ENCODE measurements at regions not wholly inside any gene's neighbourhood (a gene's known extent, or its start where the extent isn't known, plus 50 kb on each side); places are given as distances from the start of the nearest gene placed in this dataset.

GRCh38 chr3:30372837-30373236 lies 233.6 kb upstream of the TGFBR2 start:
- no peak for DNase-seq

DNA sequence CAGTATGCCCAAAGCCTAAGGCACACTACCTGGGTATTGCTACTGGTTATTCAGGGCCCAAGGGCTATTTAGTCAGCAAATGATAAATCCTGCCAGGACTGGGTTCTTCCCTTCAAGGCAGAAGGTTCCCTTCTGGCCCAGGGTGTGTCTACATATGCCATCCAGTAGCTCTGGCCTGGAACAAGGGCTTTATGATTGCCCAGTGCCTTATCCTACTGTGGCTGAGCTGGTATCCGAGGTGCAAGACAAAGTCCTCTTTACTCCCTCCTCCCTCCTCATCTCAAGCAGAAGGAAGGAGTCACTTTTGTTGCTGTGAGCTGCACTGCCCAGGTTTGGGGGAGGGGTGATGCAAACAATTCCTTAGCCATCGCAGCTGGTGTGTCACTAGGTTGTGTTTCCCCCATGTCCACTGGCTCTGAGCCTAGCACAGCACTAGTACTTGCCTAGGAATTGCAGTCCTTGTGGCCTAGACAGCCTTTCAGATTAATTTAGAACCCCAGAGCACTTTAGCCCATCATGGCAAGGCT lies 221.8 kb upstream of the TGFBR2 start:
- no peak for DNase-seq

DNA sequence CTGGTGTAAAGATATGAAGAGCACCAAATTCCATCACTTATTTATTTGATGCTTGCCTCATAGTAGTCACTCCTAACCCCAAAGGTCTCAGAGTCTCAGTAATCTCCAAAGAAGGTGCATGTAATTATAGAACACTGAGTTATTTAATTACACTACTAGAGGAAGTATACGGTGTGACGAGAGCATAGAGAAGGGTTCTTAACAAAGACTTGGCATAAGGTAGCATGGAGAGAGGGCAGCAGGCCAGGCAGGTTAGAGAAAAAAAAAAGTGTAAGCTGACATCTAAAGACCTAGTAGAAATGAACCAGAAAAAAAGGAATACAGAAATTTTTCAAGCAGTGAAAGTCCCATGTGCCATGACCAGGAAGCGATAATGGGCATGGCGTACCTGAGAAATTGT lies 213.3 kb upstream of the TGFBR2 start:
- no peak for DNase-seq

- DNase-seq, result peak in 1 of 2 experiments; percentile 47
Observed at GRCh38 chr3:30397030-30397429, 209.4 kb upstream of the TGFBR2 start.

- DNase-seq, result no peak
Observed at GRCh38 chr3:30399394-30400181, 206.8 kb upstream of the TGFBR2 start.

- no peak for DNase-seq
Observed at GRCh38 chr3:30400926-30401325, 205.5 kb upstream of the TGFBR2 start.

DNA sequence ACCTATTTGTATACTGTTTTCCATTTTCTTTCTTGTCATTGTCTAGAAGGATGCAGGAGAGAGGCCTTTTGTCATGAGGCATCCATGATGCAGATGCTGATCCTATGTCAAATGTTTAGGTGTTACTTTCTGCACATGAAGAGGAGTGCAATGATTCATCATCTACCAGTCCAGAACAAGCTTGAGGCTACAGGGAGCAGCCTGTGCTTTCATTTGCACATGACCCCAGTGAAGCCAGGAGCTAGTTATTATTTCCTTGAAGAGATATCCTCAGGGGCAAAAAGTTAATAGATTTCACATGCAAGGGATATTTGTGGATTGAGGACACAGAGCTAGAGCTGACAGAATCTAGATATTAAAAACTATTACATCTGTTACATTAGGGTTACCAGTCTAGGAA lies 204.4 kb upstream of the TGFBR2 start:
- no peak for DNase-seq

- no peak for DNase-seq
Observed at GRCh38 chr3:30407651-30408050, 198.8 kb upstream of the TGFBR2 start.

DNA sequence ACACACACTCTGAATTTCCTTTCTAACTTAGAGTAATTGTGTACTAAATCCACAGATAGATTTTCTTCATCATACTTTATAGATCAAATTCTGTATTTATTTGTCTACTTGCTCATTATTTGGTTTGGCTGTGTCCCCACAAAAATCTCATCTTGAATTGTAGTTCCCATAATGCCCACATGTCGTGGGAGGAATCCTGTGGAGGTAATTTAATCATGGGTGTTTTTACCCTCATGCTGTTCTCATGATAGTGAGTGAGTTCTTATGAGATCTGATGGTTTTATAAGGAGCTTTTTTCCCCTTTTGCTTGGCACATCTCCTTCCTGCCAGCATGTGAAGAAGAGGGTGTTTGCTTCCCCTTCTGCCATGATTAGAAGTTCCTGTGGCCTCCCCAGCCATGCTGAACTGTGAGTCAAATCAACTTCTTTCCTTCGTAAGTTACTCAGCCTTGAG lies 198.3 kb upstream of the TGFBR2 start:
- no peak for DNase-seq

DNA sequence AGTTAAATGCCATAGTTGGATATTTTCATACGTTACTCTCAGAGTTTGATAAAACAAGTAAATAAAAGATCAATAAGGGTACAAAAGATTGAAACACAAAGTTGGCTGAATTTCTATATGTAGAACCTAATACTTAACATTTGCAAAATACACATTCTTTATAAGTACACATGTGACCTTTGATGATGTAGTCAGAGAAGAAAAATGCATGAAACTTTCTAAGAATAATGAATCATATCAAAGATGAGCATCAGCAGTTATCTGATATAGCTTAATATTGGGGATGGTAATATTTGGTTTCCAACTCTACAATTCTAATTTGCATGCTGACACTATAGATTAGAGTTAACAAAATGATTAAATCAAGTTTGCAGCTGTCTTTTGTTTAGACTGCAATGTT lies 188.0 kb upstream of the TGFBR2 start:
- no peak for DNase-seq

- no peak for DNase-seq
Observed at GRCh38 chr3:30421266-30421665, 185.1 kb upstream of the TGFBR2 start.

DNA sequence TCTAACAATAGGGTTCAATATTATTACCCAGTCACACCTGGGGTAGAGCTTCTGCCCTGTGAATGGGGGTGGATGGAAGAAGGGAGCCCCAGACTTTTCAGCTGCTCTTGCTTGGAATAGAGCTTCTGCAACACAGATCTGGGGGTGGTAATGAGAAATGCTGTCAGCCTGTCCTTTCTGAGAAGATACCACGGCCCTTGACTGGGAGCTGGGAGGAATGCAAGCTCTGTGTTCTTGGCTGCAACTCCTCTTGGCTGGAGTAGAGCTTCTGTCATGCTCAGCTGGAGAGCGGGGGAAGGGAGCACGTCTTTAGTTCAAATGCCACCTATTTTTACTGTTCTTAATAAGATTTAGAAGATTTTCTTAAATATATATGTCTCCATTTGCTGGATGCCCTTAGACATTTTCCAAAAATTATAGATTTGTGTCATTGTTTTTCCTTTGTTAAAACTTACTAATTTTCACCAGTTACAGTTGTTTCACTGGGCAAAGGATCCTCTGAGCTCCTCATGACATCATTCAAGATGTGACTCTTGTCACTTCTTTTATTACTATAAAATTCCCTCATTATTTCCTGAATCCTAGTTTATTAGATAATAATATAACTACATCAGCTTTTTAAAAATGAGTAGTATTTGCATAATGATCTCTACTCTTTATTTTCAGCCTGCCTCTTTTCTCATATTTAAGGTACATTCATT lies 180.0 kb upstream of the TGFBR2 start:
- no peak for DNase-seq

- no peak for DNase-seq
Observed at GRCh38 chr3:30428251-30428650, 178.2 kb upstream of the TGFBR2 start.

DNA sequence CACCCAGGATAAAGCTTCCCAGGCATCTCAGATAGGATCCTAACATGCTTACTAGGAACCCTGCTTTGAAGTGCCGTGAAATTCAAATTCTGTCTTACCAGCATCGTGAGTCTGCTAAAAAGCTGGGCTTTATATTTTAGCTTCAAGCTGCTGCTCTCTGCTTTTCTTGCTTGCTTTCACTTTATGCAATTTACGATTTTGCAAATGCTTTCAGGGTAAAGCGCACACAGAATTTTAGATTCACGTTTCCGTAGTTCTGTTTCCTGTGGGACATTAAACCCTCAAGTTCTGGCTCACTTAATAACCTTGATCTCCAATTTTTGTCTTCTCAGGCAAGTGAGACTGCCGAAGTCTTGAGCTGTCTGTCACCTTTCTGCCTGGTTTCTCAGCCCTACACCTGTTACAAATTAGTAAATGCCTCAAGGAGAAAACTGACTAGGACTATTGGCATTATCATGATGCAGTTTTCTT lies 170.5 kb upstream of the TGFBR2 start:
- no peak for DNase-seq

- peak; percentile 59 to 84 for DNase-seq
Observed at GRCh38 chr3:30437171-30437601, 169.2 kb upstream of the TGFBR2 start.

GRCh38 chr3:30438126-30438525 lies 168.3 kb upstream of the TGFBR2 start:
- DNase-seq, result peak in 1 of 2 experiments; percentile 9

DNA sequence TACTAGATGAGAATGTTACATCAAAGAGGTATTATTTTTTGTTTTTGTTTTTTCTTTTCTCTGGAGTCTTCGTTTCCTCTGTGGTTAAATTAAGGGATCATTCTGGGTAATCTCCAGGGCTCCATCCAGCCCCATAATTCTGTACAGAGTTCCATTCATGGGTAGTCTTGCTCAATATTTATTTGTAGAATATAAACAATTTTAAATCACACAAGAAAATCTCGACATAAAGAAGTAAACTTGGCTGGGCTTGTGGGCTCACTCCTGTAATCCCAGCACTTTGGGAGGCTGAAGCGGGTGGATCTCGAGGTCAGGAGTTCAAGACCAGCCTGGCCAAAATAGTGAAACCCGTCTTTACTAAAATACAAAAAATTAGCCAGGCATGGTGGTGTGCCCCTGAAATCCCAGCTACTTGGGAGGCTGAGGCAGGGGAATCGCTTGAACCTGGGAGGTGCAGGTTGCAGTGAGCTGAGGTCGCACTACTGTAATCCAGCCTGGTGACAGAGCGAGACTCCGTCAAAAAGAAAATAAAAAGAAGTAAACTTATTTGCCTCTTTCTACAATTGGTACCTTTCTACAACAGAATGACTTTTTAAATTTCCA lies 166.8 kb upstream of the TGFBR2 start:
- no peak for DNase-seq

DNA sequence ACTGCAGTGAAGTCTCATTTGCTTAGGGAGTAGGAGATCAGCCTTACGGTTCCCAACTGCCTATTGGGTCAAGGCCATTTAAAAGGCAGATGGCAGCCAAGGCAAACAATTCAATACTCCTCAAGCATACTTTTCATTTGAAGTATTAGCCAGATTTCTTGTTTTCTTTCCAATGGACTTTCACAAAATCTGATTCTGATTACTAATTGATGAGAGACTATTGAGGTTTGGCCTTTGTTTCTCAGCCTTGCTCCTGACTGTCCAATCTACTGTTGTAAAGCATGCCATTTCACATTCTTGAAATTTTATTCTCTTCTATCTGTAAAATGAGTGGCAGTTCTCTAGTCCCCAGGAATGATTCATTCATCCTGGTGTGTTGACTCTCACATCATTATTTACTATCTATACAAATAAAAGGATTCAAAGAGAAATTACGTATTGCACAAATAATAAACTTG lies 166.2 kb upstream of the TGFBR2 start:
- DNase-seq, result peak in 1 of 2 experiments; percentile 2

DNA sequence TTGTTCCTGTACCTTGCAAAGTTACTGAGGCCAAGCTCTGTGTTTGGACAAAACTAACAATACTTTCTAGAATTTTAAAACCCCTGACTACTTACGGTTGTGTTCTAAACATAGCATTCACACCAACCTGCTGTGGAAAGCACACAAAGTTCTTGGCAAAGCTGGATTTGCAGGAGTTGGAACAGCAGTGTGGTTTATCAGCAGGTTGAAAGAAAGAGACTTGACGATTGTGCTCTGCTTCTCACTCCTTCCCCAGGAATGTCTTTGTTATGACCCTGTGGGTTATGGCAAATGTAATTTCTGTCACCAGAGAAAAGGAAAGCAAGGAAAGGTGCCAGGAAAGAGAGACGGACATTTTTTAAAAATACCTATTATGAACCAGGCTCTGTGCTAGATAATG lies 165.5 kb upstream of the TGFBR2 start:
- DNase-seq, result no peak

GRCh38 chr3:30443756-30444673 lies 162.4 kb upstream of the TGFBR2 start:
- DNase-seq, result no peak

- no peak for DNase-seq
Observed at GRCh38 chr3:30448450-30449289, 157.7 kb upstream of the TGFBR2 start.

Measured in NCI-H524 (cell line).